Thymus (tissue), 11 donors: ENCODE measurements at regions not wholly inside any gene's neighbourhood (a gene's known extent, or its start where the extent isn't known, plus 50 kb on each side); places are given as distances from the start of the nearest gene placed in this dataset.

Source experiments
- DNase-seq, 9 donors: peaks; one replicate each; pipeline ENCODE4 v3.0.0-alpha.2; 2013; ENCODE audit warnings: low spot score in 9 of 9, low read depth in 6 of 9, missing footprints in 1 of 9
- H3K27ac ChIP-seq, 2 donors: one replicate each; pipeline ENCODE4 v1.5.1; 2013; ENCODE audit warnings: control low read depth in 1 of 2, low read depth in 1 of 2, low read length in 1 of 2, mild to moderate bottlenecking in 1 of 2, moderate library complexity in 1 of 2
- H3K27me3 ChIP-seq, 2 donors: one replicate each; pipeline ENCODE4 v1.5.1; 2013; ENCODE audit warnings: low read length in 1 of 2; ENCODE audit not compliant: control insufficient read depth in 2 of 2, insufficient read depth in 1 of 2
- H3K36me3 ChIP-seq, 2 donors: one replicate each; pipeline ENCODE4 v1.5.1; 2013; ENCODE audit warnings: low read length in 1 of 2, mild to moderate bottlenecking in 1 of 2, moderate library complexity in 1 of 2; ENCODE audit not compliant: control insufficient read depth in 2 of 2, insufficient read depth in 2 of 2
- H3K4me1 ChIP-seq, 2 donors: one replicate each; pipeline ENCODE4 v1.5.1; 2013; ENCODE audit warnings: low read length in 2 of 2; ENCODE audit not compliant: control insufficient read depth in 2 of 2, insufficient read depth in 2 of 2
- H3K4me3 ChIP-seq, 2 donors: one replicate each; pipeline ENCODE4 v1.5.1; 2013; ENCODE audit warnings: low read length in 2 of 2, control low read depth in 1 of 2, mild to moderate bottlenecking in 1 of 2
- H3K9me3 ChIP-seq, 2 donors: one replicate each; pipeline ENCODE4 v1.5.1; 2013; ENCODE audit warnings: low read length in 1 of 2, mild to moderate bottlenecking in 1 of 2; ENCODE audit not compliant: control insufficient read depth in 2 of 2, insufficient read depth in 1 of 2
- WGBS: extraction: QIAGEN DNeasy Blood & Tissue Kit; methylation state at CpG from one replicate; pipeline ENCODE4 v1.1.7; 2013; 5-methylcytosine and 5-hydroxymethylcytosine counted together
- donor health status: healthy.

GRCh38 chr5:114099161-114099560 is 262.7 kb upstream of the KCNN2 start:
- Histone ChIP-seq H3K36me3 (no peaks in the 10 kb centered on the region), H3K27ac (no peak overlapping the region), H3K9me3 (no peaks in the 10 kb centered on the region), H3K4me1 (no peaks in the 10 kb centered on the region), H3K27me3 (no peaks in the 10 kb centered on the region), H3K4me3 (no peak overlapping the region)
- no peak for DNase-seq
- 54% methylated on average over 2 of the region's 2 CpGs for WGBS

- no peak overlapping the region for H3K4me3 ChIP-seq
- H3K9me3 ChIP-seq = no peaks in the 10 kb centered on the region
- no peak overlapping the region for H3K27ac ChIP-seq
- WGBS = 55% methylated on average over 3 of the region's 3 CpGs
- no peaks in the 10 kb centered on the region for H3K36me3 ChIP-seq
- no peaks in the 10 kb centered on the region for H3K4me1 ChIP-seq
- no peaks in the 10 kb centered on the region for H3K27me3 ChIP-seq
- DNase-seq = peak in 1 of 9 donors; percentile 2
Measured at GRCh38 chr5:114101153-114101552, 260.7 kb upstream of the KCNN2 start.

GRCh38 chr5:114113604-114114003 is 248.3 kb upstream of the KCNN2 start:
- Histone ChIP-seq H3K4me3 (no peak overlapping the region), H3K27me3 (no peaks in the 10 kb centered on the region), H3K9me3 (no peaks in the 10 kb centered on the region), H3K4me1 (no peaks in the 10 kb centered on the region), H3K36me3 (no peaks in the 10 kb centered on the region), H3K27ac (no peak overlapping the region)
- 92% methylated on average over 1 of the region's 1 CpG for WGBS
- DNase-seq = no peak

- Histone ChIP-seq H3K9me3 (no peaks in the 10 kb centered on the region), H3K4me1 (no peaks in the 10 kb centered on the region), H3K27me3 (no peaks in the 10 kb centered on the region), H3K4me3 (no peak overlapping the region), H3K27ac (no peak overlapping the region), H3K36me3 (no peaks in the 10 kb centered on the region)
- 90% methylated on average over 4 of the region's 4 CpGs for WGBS
- no peak for DNase-seq
Measured at GRCh38 chr5:114116981-114117380, 244.9 kb upstream of the KCNN2 start.

- Histone ChIP-seq H3K27me3 (no peaks in the 10 kb centered on the region), H3K4me1 (no peaks in the 10 kb centered on the region), H3K9me3 (no peaks in the 10 kb centered on the region), H3K4me3 (no peak overlapping the region), H3K27ac (no peak overlapping the region), H3K36me3 (no peaks in the 10 kb centered on the region)
- 82% methylated on average over 1 of the region's 1 CpG for WGBS
- no peak for DNase-seq
Measured at GRCh38 chr5:114118511-114118910, 243.4 kb upstream of the KCNN2 start.

GRCh38 chr5:114120166-114120565 is 241.7 kb upstream of the KCNN2 start:
- Histone ChIP-seq H3K4me1 (no peaks in the 10 kb centered on the region), H3K9me3 (no peaks in the 10 kb centered on the region), H3K27me3 (no peaks in the 10 kb centered on the region), H3K36me3 (no peaks in the 10 kb centered on the region), H3K4me3 (no peak overlapping the region), H3K27ac (no peak overlapping the region)
- 68% methylated on average over 4 of the region's 4 CpGs for WGBS
- no peak for DNase-seq

GRCh38 chr5:114122852-114123251 is 239.0 kb upstream of the KCNN2 start:
- H3K4me3 ChIP-seq = no peak overlapping the region
- 91% methylated on average over 2 of the region's 2 CpGs for WGBS

GRCh38 chr5:114123654-114124053 is 238.2 kb upstream of the KCNN2 start:
- H3K27me3 ChIP-seq = no peaks in the 10 kb centered on the region
- peaks cover 0 to 7% of the 10 kb centered on the region in 2 donors for H3K9me3 ChIP-seq
- no peaks in the 10 kb centered on the region for H3K4me1 ChIP-seq
- no peaks in the 10 kb centered on the region for H3K36me3 ChIP-seq
- H3K27ac ChIP-seq = no peak overlapping the region
- WGBS = 98% methylated on average over 2 of the region's 2 CpGs
- H3K4me3 ChIP-seq = no peak overlapping the region
- DNase-seq = no peak

More at GRCh38 chr5:114122852-114123251, 239.0 kb upstream of the KCNN2 start:
- no peak for DNase-seq
- H3K27me3 ChIP-seq = no peaks in the 10 kb centered on the region
- H3K4me1 ChIP-seq = no peaks in the 10 kb centered on the region
- H3K9me3 ChIP-seq = peaks cover 0 to 7% of the 10 kb centered on the region in 2 donors
- H3K27ac ChIP-seq = no peak overlapping the region
- H3K36me3 ChIP-seq = no peaks in the 10 kb centered on the region

- Histone ChIP-seq H3K36me3 (no peaks in the 10 kb centered on the region), H3K4me3 (no peak overlapping the region), H3K27me3 (no peaks in the 10 kb centered on the region), H3K9me3 (peaks cover 0 to 6% of the 10 kb centered on the region in 2 donors), H3K27ac (no peak overlapping the region), H3K4me1 (no peaks in the 10 kb centered on the region)
- 88% methylated on average over 3 of the region's 3 CpGs for WGBS
- DNase-seq = no peak
Measured at GRCh38 chr5:114146398-114146797, 215.5 kb upstream of the KCNN2 start.

GRCh38 chr5:114148253-114148652 is 213.6 kb upstream of the KCNN2 start:
- Histone ChIP-seq H3K36me3 (no peaks in the 10 kb centered on the region), H3K4me3 (no peak overlapping the region), H3K27me3 (no peaks in the 10 kb centered on the region), H3K27ac (no peak overlapping the region), H3K9me3 (peaks cover 0 to 6% of the 10 kb centered on the region in 2 donors), H3K4me1 (no peaks in the 10 kb centered on the region)
- DNase-seq = no peak
- 89% methylated on average over 3 of the region's 3 CpGs for WGBS
